PC-3 (cell line): ENCODE measurements at regions not wholly inside any gene's neighbourhood (a gene's known extent, or its start where the extent isn't known, plus 50 kb on each side); places are given as distances from the start of the nearest gene placed in this dataset.
"Not testable (repeated sequence)": the region's sequence is repeated elsewhere in the genome, so short reads cannot be mapped to it uniquely, and the experiment has no call there.

Experiments
- CTCF ChIP-seq: fragments of 300-600 bp; sonication (generic); conservative IDR thresholded peaks from 2 replicates; pipeline ENCODE4 v1.5.1; 2017; ENCODE audit warnings: antibody characterized with exemption, low read depth, mild to moderate bottlenecking, low read length
- EZH2 ChIP-seq: fragments of 300-600 bp; sonication (generic); IDR thresholded peaks from one replicate; pipeline ENCODE4 v1.6.1; 2017; ENCODE audit warnings: antibody characterized with exemption, mild to moderate bottlenecking, low read length; ENCODE audit not compliant: unreplicated experiment
- EZH2phosphoT487 ChIP-seq: fragments of 300-600 bp; sonication (generic); IDR thresholded peaks from 2 replicates; pipeline ENCODE4 v1.6.1; 2018; ENCODE audit warnings: mild to moderate bottlenecking, antibody characterized with exemption, low read length, borderline replicate concordance

- TF ChIP-seq EZH2phosphoT487, CTCF, EZH2: not testable (repeated sequence)
Observed at GRCh38 chr9:26491922-26492607, 400.5 kb downstream of the CAAP1 start.
